Colonic mucosa (tissue), 4 donors: ENCODE measurements at regions not wholly inside any gene's neighbourhood (a gene's known extent, or its start where the extent isn't known, plus 50 kb on each side); places are given as distances from the start of the nearest gene placed in this dataset.

Source experiments
- DNase-seq: peaks from one replicate; pipeline ENCODE4 v3.0.0-alpha.2; 2020
- H3K27ac ChIP-seq: fragments of 200-600 bp; one replicate; pipeline ENCODE4 v1.8.0; 2021
- H3K27me3 ChIP-seq: fragments of 200-600 bp; one replicate; pipeline ENCODE4 v1.8.0; 2021
- H3K36me3 ChIP-seq: fragments of 200-600 bp; one replicate; pipeline ENCODE4 v1.8.0; 2021
- H3K4me1 ChIP-seq: fragments of 200-600 bp; one replicate; pipeline ENCODE4 v1.8.0; 2021; ENCODE audit warnings: mild to moderate bottlenecking
- H3K4me3 ChIP-seq: fragments of 200-600 bp; one replicate; pipeline ENCODE4 v1.8.0; 2021
- H3K9ac ChIP-seq, 2 donors: one replicate each; pipeline ENCODE4 v1.7.0; 2013; ENCODE audit warnings: control low read depth in 2 of 2, low read depth in 2 of 2, low read length in 2 of 2
- H3K9me3 ChIP-seq: fragments of 200-600 bp; one replicate; pipeline ENCODE4 v1.8.0; 2021
- CTCF ChIP-seq: fragments of 200-600 bp; IDR thresholded peaks from one replicate; pipeline ENCODE4 v1.8.0; 2022; ENCODE audit warnings: antibody characterized with exemption, mild to moderate bottlenecking
- intact Hi-C: fragments of 100-400 bp; cut with DNase I; formaldehyde crosslinking; loops from one replicate; pipeline ENCODE4 v1.14.1; 2022
- donor health status: healthy.
- donor health status: DM: no; HTN: no; CAD: no.
- donor health status: DM: no; HTN: no; CAD: no.

- Histone ChIP-seq H3K9me3 (no peaks in the 10 kb centered on the region), H3K9ac (no peak overlapping the region), H3K27ac (no peak overlapping the region), H3K4me1 (no peaks in the 10 kb centered on the region), H3K36me3 (no peaks in the 10 kb centered on the region), H3K4me3 (no peak overlapping the region), H3K27me3 (no peaks in the 10 kb centered on the region)
- intact Hi-C loops = no loop called here
- TF ChIP-seq CTCF = no peak
- no peak for DNase-seq
Measured at GRCh38 chr6:78322068-78322845, 545.1 kb upstream of the IRAK1BP1 start.

GRCh38 chr6:78324213-78324612, 543.1 kb upstream of the IRAK1BP1 start:
- Histone ChIP-seq H3K9me3 (no peaks in the 10 kb centered on the region), H3K27ac (no peak overlapping the region), H3K9ac (no peak overlapping the region), H3K27me3 (no peaks in the 10 kb centered on the region), H3K36me3 (no peaks in the 10 kb centered on the region), H3K4me3 (no peak overlapping the region), H3K4me1 (no peaks in the 10 kb centered on the region)
- TF ChIP-seq CTCF = no peak
- DNase-seq = no peak
- intact Hi-C loops = no loop called here

GRCh38 chr6:78340755-78341154, 526.6 kb upstream of the IRAK1BP1 start:
- no peak overlapping the region for H3K27ac ChIP-seq
- no peak for DNase-seq
- H3K4me1 ChIP-seq = no peaks in the 10 kb centered on the region
- H3K36me3 ChIP-seq = no peaks in the 10 kb centered on the region
- intact Hi-C loops = no loop called here
- TF ChIP-seq CTCF = no peak
- no peak overlapping the region for H3K9ac ChIP-seq
- H3K9me3 ChIP-seq = no peaks in the 10 kb centered on the region
- no peak overlapping the region for H3K4me3 ChIP-seq
- H3K27me3 ChIP-seq = no peaks in the 10 kb centered on the region

- intact Hi-C loops = no loop called here
- Histone ChIP-seq H3K4me3 (no peak overlapping the region), H3K27ac (no peak overlapping the region), H3K9me3 (no peaks in the 10 kb centered on the region), H3K4me1 (no peaks in the 10 kb centered on the region), H3K9ac (no peak overlapping the region), H3K36me3 (no peaks in the 10 kb centered on the region), H3K27me3 (no peaks in the 10 kb centered on the region)
- TF ChIP-seq CTCF = no peak
- DNase-seq = no peak
Measured at GRCh38 chr6:78345882-78346281, 521.5 kb upstream of the IRAK1BP1 start.

- DNase-seq = no peak
- intact Hi-C loops = no loop called here
- Histone ChIP-seq H3K27me3 (no peaks in the 10 kb centered on the region), H3K27ac (no peak overlapping the region), H3K9me3 (no peaks in the 10 kb centered on the region), H3K4me1 (no peaks in the 10 kb centered on the region), H3K4me3 (no peak overlapping the region), H3K9ac (no peak overlapping the region), H3K36me3 (no peaks in the 10 kb centered on the region)
- no peak for TF ChIP-seq CTCF
Measured at GRCh38 chr6:78347191-78347916, 520.0 kb upstream of the IRAK1BP1 start.
